Upper lobe of right lung (tissue), 1 donor: ENCODE measurements at regions not wholly inside any gene's neighbourhood (a gene's known extent, or its start where the extent isn't known, plus 50 kb on each side); places are given as distances from the start of the nearest gene placed in this dataset.
"Not testable (repeated sequence)": the region's sequence is repeated elsewhere in the genome, so short reads cannot be mapped to it uniquely, and the experiment has no call there.

Experiments
- ATAC-seq: fragments of 200-7000 bp; cut with Tn5 transposase; one replicate; pipeline ENCODE4 v1.9.1; 2020; ENCODE audit warnings: mild to moderate bottlenecking, moderate library complexity
- DNase-seq: peaks from one replicate; pipeline ENCODE4 v3.0.0-alpha.2; 2020
- H3K27ac ChIP-seq: fragments of 200-600 bp; one replicate; pipeline ENCODE4 v1.8.0; 2022
- H3K27me3 ChIP-seq: fragments of 200-600 bp; one replicate; pipeline ENCODE4 v1.8.0; 2022; ENCODE audit warnings: mild to moderate bottlenecking
- H3K36me3 ChIP-seq: fragments of 200-600 bp; one replicate; pipeline ENCODE4 v1.8.0; 2022
- H3K4me1 ChIP-seq: fragments of 200-600 bp; one replicate; pipeline ENCODE4 v1.8.0; 2022
- H3K4me3 ChIP-seq: fragments of 200-600 bp; one replicate; pipeline ENCODE4 v1.8.0; 2022; ENCODE audit warnings: mild to moderate bottlenecking
- H3K9me3 ChIP-seq: fragments of 200-600 bp; one replicate; pipeline ENCODE4 v1.8.0; 2022
- CTCF ChIP-seq: fragments of 200-600 bp; IDR thresholded peaks from one replicate; pipeline ENCODE4 v1.8.0; 2022; ENCODE audit warnings: antibody characterized with exemption
- intact Hi-C: fragments of 100-400 bp; cut with DNase I; formaldehyde crosslinking; loops from one replicate; pipeline ENCODE4 v1.11.0; 2022
- donor health status: DM: no; HTN: yes; CAD: no; lungs with severe emphysema.

DNA sequence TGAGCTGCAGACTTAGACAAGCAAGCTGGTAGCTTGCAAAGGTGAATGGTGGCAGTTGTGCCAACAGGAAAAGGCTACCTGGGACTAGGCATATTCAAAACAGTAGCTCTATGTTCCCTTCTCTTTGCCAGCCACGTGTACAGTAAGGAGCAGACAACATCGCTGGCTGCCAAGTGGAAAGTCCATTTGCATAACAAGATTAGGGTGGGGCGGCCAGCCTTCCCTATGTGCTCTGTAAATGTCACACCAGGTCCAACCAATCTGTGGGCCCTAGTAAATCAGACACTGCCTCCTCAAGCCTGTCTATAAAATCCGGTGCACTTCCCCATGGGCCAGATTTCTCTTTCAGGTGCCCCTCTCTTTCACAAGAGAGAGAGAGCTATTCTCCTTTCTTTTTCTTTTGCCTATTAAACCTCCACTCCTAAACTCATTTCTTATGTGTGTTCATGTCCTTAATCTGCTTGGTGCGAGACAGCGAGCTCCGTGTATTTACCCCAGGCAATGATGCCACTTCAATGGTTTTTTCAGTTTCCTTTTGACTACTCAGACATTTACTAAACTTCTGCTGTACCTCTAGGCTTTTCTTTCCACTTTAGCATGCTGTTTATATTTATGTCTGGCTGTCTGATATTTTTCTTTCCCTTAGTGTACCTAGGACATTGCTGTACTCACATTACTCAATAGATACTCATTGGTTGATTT, 297.4 kb upstream of the GCFC2 start:
- no peak for TF ChIP-seq CTCF
- no peaks in the 10 kb centered on the region for H3K27me3 ChIP-seq

DNA sequence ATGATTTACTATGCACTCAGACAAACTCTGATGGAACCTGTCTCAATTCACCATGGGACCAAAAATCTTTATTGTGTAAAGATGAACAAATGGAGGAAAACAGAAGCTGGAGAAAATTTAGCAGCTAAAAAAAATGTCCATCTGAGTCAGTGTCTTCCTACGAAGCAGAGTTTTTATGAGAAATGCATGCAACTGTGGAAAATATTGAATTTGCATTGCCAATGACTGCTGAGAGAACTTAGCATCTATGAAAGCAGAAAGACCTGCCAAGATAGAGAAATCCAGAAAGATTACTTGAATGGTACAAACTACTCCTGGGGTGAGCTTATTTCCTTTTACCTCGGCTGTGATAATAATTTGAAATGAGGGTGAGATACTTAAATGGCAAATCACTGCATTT, 289.7 kb upstream of the GCFC2 start:
- Histone ChIP-seq H3K4me3 (no peak overlapping the region), H3K4me1 (no peaks in the 10 kb centered on the region), H3K27me3 (no peaks in the 10 kb centered on the region), H3K27ac (no peak overlapping the region), H3K9me3 (no peaks in the 10 kb centered on the region), H3K36me3 (no peaks in the 10 kb centered on the region)
- no peak for TF ChIP-seq CTCF
- intact Hi-C loops: no loop called here
- ATAC-seq (no peak), DNase-seq (no peak)

More for the DNA sequence above, 297.4 kb upstream of the GCFC2 start:
- Histone ChIP-seq H3K9me3 (no peaks in the 10 kb centered on the region), H3K4me3 (no peak overlapping the region), H3K27ac (no peak overlapping the region), H3K36me3 (no peaks in the 10 kb centered on the region), H3K4me1 (no peaks in the 10 kb centered on the region)
- DNase-seq (peak; percentile 64), ATAC-seq (peak; percentile 83)
- intact Hi-C loops: no loop called here

- Histone ChIP-seq H3K9me3 (no peaks in the 10 kb centered on the region), H3K4me3 (no peak overlapping the region), H3K27ac (no peak overlapping the region), H3K27me3 (no peaks in the 10 kb centered on the region), H3K36me3 (no peaks in the 10 kb centered on the region), H3K4me1 (no peaks in the 10 kb centered on the region)
- intact Hi-C loops: no loop called here
- ATAC-seq: no peak
- DNase-seq: no peak
- TF ChIP-seq CTCF: no peak
Measured at GRCh38 chr2:75998451-75998850, 287.7 kb upstream of the GCFC2 start.

- H3K27me3 ChIP-seq: no peaks in the 10 kb centered on the region
- intact Hi-C loops: no loop called here
- H3K27ac ChIP-seq: no peak overlapping the region
- H3K4me3 ChIP-seq: no peak overlapping the region
- no peaks in the 10 kb centered on the region for H3K4me1 ChIP-seq
- DNase-seq (no peak), ATAC-seq (no peak)
- no peaks in the 10 kb centered on the region for H3K36me3 ChIP-seq
- no peak for TF ChIP-seq CTCF
- no peaks in the 10 kb centered on the region for H3K9me3 ChIP-seq
Measured at GRCh38 chr2:75994759-75995158, 284.0 kb upstream of the GCFC2 start.

- H3K36me3 ChIP-seq, H3K9me3 ChIP-seq, H3K27ac ChIP-seq, H3K4me1 ChIP-seq, intact Hi-C loops, ATAC-seq, H3K4me3 ChIP-seq, H3K27me3 ChIP-seq, DNase-seq: not testable (repeated sequence)
Measured at GRCh38 chr2:75988622-75989021, 277.9 kb upstream of the GCFC2 start.

- no peak for TF ChIP-seq CTCF
- intact Hi-C loops: no loop called here
- Histone ChIP-seq H3K36me3 (no peaks in the 10 kb centered on the region), H3K27me3 (no peaks in the 10 kb centered on the region), H3K9me3 (no peaks in the 10 kb centered on the region), H3K4me3 (no peak overlapping the region), H3K27ac (no peak overlapping the region), H3K4me1 (no peaks in the 10 kb centered on the region)
- no peak for DNase-seq
- no peak for ATAC-seq
Measured at GRCh38 chr2:75986617-75987016, 275.9 kb upstream of the GCFC2 start.
